ENCODE measurements at regions not wholly inside any gene's neighbourhood (a gene's known extent, or its start where the extent isn't known, plus 50 kb on each side); places are given as distances from the start of the nearest gene placed in this dataset.
"Not testable (repeated sequence)": the region's sequence is repeated elsewhere in the genome, so short reads cannot be mapped to it uniquely, and the experiment has no call there.

DNA sequence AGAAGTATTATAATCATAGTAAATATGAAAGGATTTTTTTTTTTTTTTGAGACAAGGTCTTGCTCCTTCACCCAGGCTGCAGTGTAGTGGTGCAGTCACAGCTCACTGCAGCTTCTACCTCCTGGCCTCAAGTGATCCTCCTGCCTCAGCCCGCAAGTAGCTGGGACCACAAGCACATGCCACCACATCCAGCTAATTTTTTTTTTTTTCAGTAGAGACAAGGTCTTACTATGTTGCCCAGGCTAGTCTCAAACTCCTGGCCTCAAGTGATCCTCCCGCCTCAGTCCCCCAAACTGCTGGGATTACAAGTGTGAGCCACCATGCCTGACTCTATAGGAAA lies 86.2 kb upstream of the FOXN2 start:
- no peak for DNase-seq

GRCh38 chr2:48229063-48229462 lies 85.4 kb upstream of the FOXN2 start:
- DNase-seq: no peak

DNA sequence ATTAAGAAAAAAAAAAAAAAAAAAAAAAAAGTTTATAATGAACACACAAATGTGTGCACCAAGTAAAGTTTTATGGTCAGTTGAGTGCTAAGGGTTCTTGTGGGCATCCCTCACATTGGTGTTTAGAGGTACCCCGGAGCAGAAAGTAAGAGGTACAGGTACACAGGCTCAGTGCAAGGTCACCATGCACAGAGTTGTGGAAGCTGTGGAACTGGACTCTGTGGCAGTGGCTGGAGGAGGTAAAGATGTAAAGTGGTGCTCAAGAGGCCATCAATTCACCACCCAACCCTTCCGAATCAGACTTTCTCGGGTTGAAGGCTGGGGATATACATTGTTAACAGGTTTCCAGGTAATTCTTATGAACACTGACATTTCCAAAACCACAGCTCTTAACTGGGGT lies 83.6 kb upstream of the FOXN2 start:
- DNase-seq: no peak

GRCh38 chr2:48232351-48232750 lies 82.1 kb upstream of the FOXN2 start:
- no peak for DNase-seq

GRCh38 chr2:48233005-48233404 lies 81.5 kb upstream of the FOXN2 start:
- no peak for DNase-seq

- DNase-seq: not testable (repeated sequence)
Measured at GRCh38 chr2:48233824-48234223, 80.7 kb upstream of the FOXN2 start.

DNA sequence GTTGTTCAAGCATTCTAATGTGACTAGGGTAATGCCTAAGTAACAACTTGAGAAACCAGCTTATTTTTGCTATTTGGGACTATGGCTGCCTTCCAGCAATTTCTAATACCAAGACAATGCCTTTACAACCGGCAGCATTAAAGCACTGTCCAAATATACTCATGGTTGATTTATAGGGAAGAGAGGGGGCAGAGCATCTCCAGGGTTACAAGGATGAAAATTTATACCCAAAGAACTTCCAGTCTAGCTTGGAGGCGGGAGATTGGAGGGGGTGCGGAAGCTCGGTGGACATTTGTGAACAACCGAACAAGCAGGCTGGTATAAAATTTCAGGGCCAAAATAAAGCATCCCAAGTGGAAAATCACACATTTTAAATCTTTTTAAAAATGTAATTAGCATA lies 79.4 kb upstream of the FOXN2 start:
- DNase-seq: no peak

DNA sequence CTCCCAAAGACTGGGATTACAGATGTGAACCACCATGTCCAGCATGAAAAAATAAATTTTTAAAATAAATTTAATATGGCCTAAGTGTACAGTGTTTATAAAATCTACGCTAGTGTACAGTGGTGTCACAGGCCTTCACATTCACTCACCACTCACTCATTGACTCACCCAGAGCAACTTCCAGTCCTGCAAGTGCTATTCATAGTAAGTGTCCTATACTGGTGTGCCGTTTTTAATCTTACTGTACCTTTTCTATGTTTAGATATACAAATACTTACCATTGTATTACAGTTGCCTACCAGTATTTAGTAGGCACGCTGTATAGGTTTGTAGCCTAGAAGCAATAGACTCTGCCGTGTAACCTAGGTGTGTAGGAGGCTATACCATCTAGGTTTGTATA lies 76.1 kb upstream of the FOXN2 start:
- no peak for DNase-seq

DNA sequence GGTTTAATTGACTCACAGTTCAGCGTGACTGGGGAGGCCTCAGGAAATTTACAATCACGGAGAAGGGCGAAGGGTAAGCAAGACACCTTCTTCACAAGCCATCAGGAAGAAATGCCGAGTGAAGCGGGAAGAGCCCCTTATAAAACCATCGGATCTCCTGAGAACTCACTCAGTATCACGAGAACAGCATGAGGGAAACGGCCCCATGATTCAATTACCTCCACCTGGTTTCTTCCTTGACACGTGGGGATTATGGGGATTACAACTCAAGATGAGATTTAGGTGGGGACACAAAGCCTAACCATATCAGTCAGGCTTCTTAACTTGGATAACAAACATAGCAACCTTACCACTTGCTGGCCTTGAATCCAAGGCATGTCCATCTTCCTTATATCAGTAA lies 73.6 kb upstream of the FOXN2 start:
- DNase-seq: no peak

- DNase-seq: no peak
Measured at GRCh38 chr2:48247206-48247605, 67.3 kb upstream of the FOXN2 start.

GRCh38 chr2:48248251-48248933 lies 66.1 kb upstream of the FOXN2 start:
- DNase-seq: peak in 2 of 3 donors; percentile 24 to 43

- no peak for DNase-seq
Measured at GRCh38 chr2:48249025-48249424, 65.5 kb upstream of the FOXN2 start.

GRCh38 chr2:48249631-48250473 lies 64.6 kb upstream of the FOXN2 start:
- no peak for DNase-seq

DNA sequence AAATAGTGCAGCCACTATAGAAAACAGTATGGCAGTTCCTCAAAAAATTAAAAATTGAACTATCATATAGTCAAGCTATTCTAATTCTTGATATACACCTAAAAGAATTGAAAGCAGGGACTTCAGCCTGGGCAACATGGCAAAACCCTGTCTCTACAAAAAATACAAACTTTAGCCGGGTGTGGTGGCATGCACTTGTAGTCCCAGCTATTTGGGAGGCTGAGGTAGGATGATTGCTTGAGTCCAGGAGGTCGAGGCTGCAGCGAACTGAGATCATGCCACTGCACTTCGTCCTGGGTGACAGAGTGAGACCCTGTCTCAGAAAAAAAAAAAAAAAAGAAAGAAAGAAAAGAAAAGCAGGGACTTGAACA lies 64.0 kb upstream of the FOXN2 start:
- no peak for DNase-seq

DNA sequence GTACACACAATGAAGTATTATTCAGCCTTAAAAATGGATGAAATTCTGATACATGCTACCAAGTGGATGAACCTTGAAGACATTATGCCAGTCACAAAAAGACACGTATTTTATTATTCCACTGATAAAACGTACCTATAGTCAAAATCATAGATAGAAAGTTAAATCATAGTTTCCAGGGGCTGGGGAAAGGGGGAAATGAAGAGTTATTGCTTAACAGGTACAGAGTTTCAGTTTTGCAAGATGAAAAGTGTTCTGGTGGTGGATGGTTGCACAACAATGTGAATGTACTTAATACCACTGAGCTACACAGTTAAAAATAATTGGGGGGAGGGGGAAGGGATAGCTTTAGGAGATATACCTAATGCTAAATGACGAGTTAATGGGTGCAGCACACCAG lies 63.5 kb upstream of the FOXN2 start:
- peak; percentile 53 to 69 (median 56) for DNase-seq

DNA sequence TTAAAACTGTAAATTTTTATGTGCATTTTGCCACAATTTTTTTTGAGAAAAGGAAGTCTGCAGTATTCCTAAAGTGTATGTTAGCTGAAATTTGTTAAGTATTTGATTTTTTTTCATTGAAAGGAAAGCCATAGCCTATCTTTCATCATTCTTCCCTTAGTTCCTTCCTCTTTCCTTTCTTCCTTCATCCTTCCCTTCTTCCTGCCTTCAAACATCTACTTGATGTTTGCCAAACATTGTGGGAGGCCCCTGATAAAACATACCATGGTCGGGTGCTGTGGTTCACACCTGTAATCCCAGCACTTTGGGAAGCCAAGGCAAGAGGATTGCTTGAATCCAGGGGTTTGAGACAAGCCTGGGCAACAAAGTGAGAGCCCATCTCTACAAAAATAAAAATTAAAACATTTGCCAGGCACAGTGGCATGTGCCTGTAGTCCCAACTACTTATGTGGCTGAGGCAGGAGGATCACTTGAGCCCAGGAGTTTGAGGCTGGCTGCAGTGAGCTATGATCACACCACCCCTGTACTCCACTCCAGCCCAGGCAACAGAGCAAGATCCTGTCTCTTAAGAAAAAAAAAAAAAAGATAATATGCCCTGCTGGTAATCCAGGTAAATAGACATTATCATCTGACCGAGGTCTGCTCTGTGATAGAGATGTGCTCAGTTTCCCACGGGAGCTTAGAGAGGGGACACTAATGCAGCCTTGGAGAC lies 62.9 kb upstream of the FOXN2 start:
- DNase-seq: no peak

DNA sequence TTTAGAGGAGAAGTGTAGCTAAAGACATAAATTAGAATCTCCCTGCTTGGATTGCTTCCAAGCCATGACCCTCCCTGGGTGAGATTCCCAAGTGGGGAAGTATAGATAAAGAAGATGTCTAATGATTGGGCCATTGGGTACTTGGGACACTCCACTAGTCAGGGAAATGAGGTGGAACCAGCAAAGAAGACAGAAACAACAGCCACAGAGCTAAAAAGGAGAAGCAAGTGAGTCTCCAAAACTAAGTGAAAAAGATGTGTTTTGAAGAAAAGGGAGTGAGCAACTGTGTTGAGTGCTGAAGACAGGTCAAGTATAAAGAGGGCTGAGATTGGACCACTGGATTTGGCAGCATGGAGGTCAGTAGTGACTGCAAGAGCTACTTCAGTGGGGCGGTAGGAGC lies 61.2 kb upstream of the FOXN2 start:
- peak in 2 of 3 donors; percentile 19 to 35 for DNase-seq

DNA sequence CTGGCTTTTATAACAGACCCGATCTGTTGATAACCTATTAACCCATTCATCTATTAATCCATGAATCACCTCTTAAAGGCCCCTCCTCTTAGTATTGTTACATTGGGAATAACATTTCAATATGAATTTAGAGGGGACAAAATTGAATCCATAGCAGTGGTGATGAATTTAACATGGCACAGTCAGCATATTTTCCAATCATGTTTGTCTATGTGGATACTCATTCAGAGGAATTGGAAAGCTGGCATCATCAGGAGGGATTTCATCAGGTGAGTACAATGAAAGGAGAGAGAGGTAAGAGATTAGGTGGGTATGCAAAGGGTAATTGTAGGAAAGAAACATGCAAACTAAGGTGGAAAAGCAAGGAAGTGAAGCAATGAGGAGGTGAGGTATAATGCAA lies 59.6 kb upstream of the FOXN2 start:
- DNase-seq: no peak

GRCh38 chr2:48257456-48257855 lies 57.0 kb upstream of the FOXN2 start:
- no peak for DNase-seq

GRCh38 chr2:48258481-48259149 lies 55.9 kb upstream of the FOXN2 start:
- peak in 1 of 3 donors; percentile 44 for DNase-seq

DNA sequence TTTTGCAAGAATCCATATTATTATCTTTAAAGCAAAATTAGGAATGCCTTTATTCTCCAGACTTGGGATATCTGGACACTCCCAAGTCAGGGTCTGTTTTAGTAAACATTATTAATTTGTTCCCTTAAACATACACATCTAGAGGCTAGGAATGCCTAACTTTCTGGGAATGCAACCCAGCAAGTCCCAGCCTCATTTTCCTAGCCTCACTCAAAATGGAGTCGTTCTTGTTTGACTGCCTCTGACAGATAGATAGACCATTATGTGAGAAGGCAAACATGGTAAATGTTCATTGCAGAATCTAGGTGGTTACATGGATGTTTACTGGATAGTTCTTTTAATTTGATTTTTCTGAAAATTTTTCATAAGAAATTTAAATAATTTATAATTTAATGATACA lies 54.7 kb upstream of the FOXN2 start:
- no peak for DNase-seq

- no peak for DNase-seq
Measured at GRCh38 chr2:48264627-48265026, 49.9 kb upstream of the FOXN2 start.
